OCI-LY1 (cell line): ENCODE measurements at regions not wholly inside any gene's neighbourhood (a gene's known extent, or its start where the extent isn't known, plus 50 kb on each side); places are given as distances from the start of the nearest gene placed in this dataset.

ENCODE experiments used
- H2AFZ ChIP-seq: fragments of 200-600 bp; sonication (generic), shearing (Covaris generic); 2 replicates; pipeline ENCODE4 v1.6.0; 2014; ENCODE audit warnings: antibody characterized with exemption, mild to moderate bottlenecking, low read length
- H3F3A ChIP-seq: fragments of 200-600 bp; sonication (generic), shearing (Covaris generic); 2 replicates; pipeline ENCODE4 v1.6.0; 2014; ENCODE audit warnings: mild to moderate bottlenecking, antibody characterized with exemption, low read length, moderate library complexity; ENCODE audit not compliant: insufficient read depth
- H3K27ac ChIP-seq: fragments of 200-600 bp; sonication (generic); 2 replicates; pipeline ENCODE4 v1.5.1; 2014; ENCODE audit warnings: low read length, mixed run types, mild to moderate bottlenecking, low read depth; ENCODE audit not compliant: poor library complexity, severe bottlenecking
- H3K27me3 ChIP-seq: fragments of 200-600 bp; sonication (generic); 2 replicates; pipeline ENCODE4 v1.6.0; 2014; ENCODE audit warnings: antibody characterized with exemption, mild to moderate bottlenecking, low read length, moderate library complexity; ENCODE audit not compliant: insufficient read depth
- H3K36me3 ChIP-seq: fragments of 200-600 bp; sonication (generic); 2 replicates; pipeline ENCODE4 v1.6.1; 2014; ENCODE audit warnings: mild to moderate bottlenecking, antibody characterized with exemption, low read length, moderate library complexity, mixed read lengths; ENCODE audit not compliant: insufficient read depth
- H3K4me1 ChIP-seq: fragments of 200-600 bp; sonication (generic); 2 replicates; pipeline ENCODE4 v1.5.1; 2014; ENCODE audit warnings: mild to moderate bottlenecking, low read length, moderate library complexity; ENCODE audit not compliant: insufficient read depth, severe bottlenecking
- H3K4me2 ChIP-seq: fragments of 200-600 bp; sonication (generic), shearing (Covaris generic); 2 replicates; pipeline ENCODE4 v1.6.1; 2014; ENCODE audit warnings: low read length
- H3K4me3 ChIP-seq: fragments of 200-600 bp; sonication (generic); 2 replicates; pipeline ENCODE4 v1.5.1; 2014; ENCODE audit warnings: low read length, low read depth, mild to moderate bottlenecking, mixed read lengths; ENCODE audit not compliant: poor library complexity, severe bottlenecking
- H3K79me2 ChIP-seq: fragments of 200-600 bp; shearing (Covaris generic); 2 replicates; pipeline ENCODE4 v1.6.1; 2016; ENCODE audit warnings: mixed run types, low read length, mixed read lengths; ENCODE audit not compliant: insufficient read depth
- H3K9ac ChIP-seq: fragments of 200-600 bp; sonication (generic), shearing (Covaris generic); 2 replicates; pipeline ENCODE4 v1.6.1; 2014; ENCODE audit warnings: mild to moderate bottlenecking, low read length, mixed read lengths
- H3K9me2 ChIP-seq: fragments of 200-600 bp; sonication (generic), shearing (Covaris generic); 2 replicates; pipeline ENCODE4 v1.6.1; 2014; ENCODE audit warnings: low read depth, mild to moderate bottlenecking, low read length, mixed read lengths
- H3K9me3 ChIP-seq: fragments of 200-600 bp; shearing (Covaris generic); 2 replicates; pipeline ENCODE4 v1.6.1; 2014; ENCODE audit warnings: low read length, mixed read lengths
- H4K20me1 ChIP-seq: fragments of 200-600 bp; sonication (generic), shearing (Covaris generic); 2 replicates; pipeline ENCODE4 v1.6.0; 2016; ENCODE audit warnings: mild to moderate bottlenecking, low read length; ENCODE audit not compliant: insufficient read depth
- CTCF ChIP-seq: fragments of 200-600 bp; sonication (generic), shearing (Covaris generic); IDR thresholded peaks from 2 replicates; pipeline ENCODE4 v1.5.1; 2017; ENCODE audit warnings: mild to moderate bottlenecking, antibody characterized with exemption, low read length, moderate library complexity, mixed read lengths
- EZH2 ChIP-seq: fragments of 200-600 bp; sonication (generic), shearing (Covaris generic); IDR thresholded peaks from 2 replicates; pipeline ENCODE4 v1.8.0; 2017; ENCODE audit warnings: borderline replicate concordance, mixed run types, mild to moderate bottlenecking, antibody characterized with exemption, low read length, moderate library complexity, mixed read lengths

GRCh38 chr11:112524798-112525197 is 264.1 kb upstream of the PLET1 start:
- no peak for TF ChIP-seq EZH2
- no peak for TF ChIP-seq CTCF
- Histone ChIP-seq H3K4me1 (no peaks in the 10 kb centered on the region), H3F3A (no peaks in the 10 kb centered on the region), H3K9me3 (no peaks in the 10 kb centered on the region), H2AFZ (no peak overlapping the region), H3K9ac (no peak overlapping the region), H3K27ac (no peak overlapping the region), H3K27me3 (no peaks in the 10 kb centered on the region), H4K20me1 (no peaks in the 10 kb centered on the region), H3K9me2 (no peaks in the 10 kb centered on the region), H3K4me3 (no peak overlapping the region), H3K79me2 (no peaks in the 10 kb centered on the region), H3K36me3 (no peaks in the 10 kb centered on the region), H3K4me2 (no peak overlapping the region)

- no peak overlapping the region for H3K27ac ChIP-seq
- TF ChIP-seq EZH2 (no peak), CTCF (no peak)
- H3K9me3 ChIP-seq, result no peaks in the 10 kb centered on the region
- no peaks in the 10 kb centered on the region for H3K79me2 ChIP-seq
- no peak overlapping the region for H3K4me3 ChIP-seq
- H4K20me1 ChIP-seq, result no peaks in the 10 kb centered on the region
- no peaks in the 10 kb centered on the region for H3F3A ChIP-seq
- no peaks in the 10 kb centered on the region for H3K27me3 ChIP-seq
- no peak overlapping the region for H2AFZ ChIP-seq
- no peaks in the 10 kb centered on the region for H3K4me1 ChIP-seq
- H3K4me2 ChIP-seq, result no peak overlapping the region
- no peaks in the 10 kb centered on the region for H3K36me3 ChIP-seq
- H3K9ac ChIP-seq, result no peak overlapping the region
- H3K9me2 ChIP-seq, result no peaks in the 10 kb centered on the region
These were observed 264.6 kb upstream of the PLET1 start for GRCh38 chr11:112525270-112525669.

GRCh38 chr11:112525844-112526590 is 265.4 kb upstream of the PLET1 start:
- Histone ChIP-seq H3K9me3 (no peaks in the 10 kb centered on the region), H4K20me1 (no peaks in the 10 kb centered on the region), H3F3A (no peaks in the 10 kb centered on the region), H3K79me2 (no peaks in the 10 kb centered on the region), H3K27ac (no peak overlapping the region), H3K36me3 (no peaks in the 10 kb centered on the region), H3K4me1 (no peaks in the 10 kb centered on the region), H3K9ac (no peak overlapping the region), H2AFZ (no peak overlapping the region), H3K27me3 (no peaks in the 10 kb centered on the region), H3K4me3 (no peak overlapping the region), H3K4me2 (no peak overlapping the region), H3K9me2 (no peaks in the 10 kb centered on the region)
- TF ChIP-seq EZH2 (no peak), CTCF (no peak)
